H9 (cell line): ENCODE measurements at regions not wholly inside any gene's neighbourhood (a gene's known extent, or its start where the extent isn't known, plus 50 kb on each side); places are given as distances from the start of the nearest gene placed in this dataset.

Experiments used
- DNase-seq: peaks from one replicate; pipeline ENCODE4 v3.0.0-alpha.2; 2017
- H2AFZ ChIP-seq: one replicate; pipeline ENCODE4 v1.6.1; 2013; ENCODE audit warnings: mild to moderate bottlenecking, low read length, control low read depth, moderate library complexity
- H2AK5ac ChIP-seq: 2 replicates; pipeline ENCODE4 v1.6.1; 2013; ENCODE audit warnings: low read length, control low read depth, mixed read lengths; ENCODE audit not compliant: insufficient read length
- H2BK120ac ChIP-seq: one replicate; pipeline ENCODE4 v1.6.1; 2013; ENCODE audit warnings: low read depth, mild to moderate bottlenecking, low read length, control low read depth, inconsistent platforms; ENCODE audit not compliant: poor library complexity, severe bottlenecking
- H2BK12ac ChIP-seq: 2 replicates; pipeline ENCODE4 v1.6.1; 2013; ENCODE audit warnings: low read length, control low read depth, mixed read lengths, low read depth; ENCODE audit not compliant: insufficient read length
- H2BK15ac ChIP-seq: 2 replicates; pipeline ENCODE4 v1.6.1; 2013; ENCODE audit warnings: low read depth, low read length, control low read depth
- H2BK20ac ChIP-seq: one replicate; pipeline ENCODE4 v1.6.1; 2013; ENCODE audit warnings: low read depth, mild to moderate bottlenecking, low read length, control low read depth, inconsistent platforms; ENCODE audit not compliant: poor library complexity, severe bottlenecking
- H2BK5ac ChIP-seq: 2 replicates; pipeline ENCODE4 v1.6.1; 2013; ENCODE audit warnings: low read length, control low read depth, mixed read lengths; ENCODE audit not compliant: insufficient read length
- H3K14ac ChIP-seq: 2 replicates; pipeline ENCODE4 v1.6.1; 2013; ENCODE audit warnings: low read length, control low read depth; ENCODE audit not compliant: insufficient read depth
- H3K18ac ChIP-seq: 2 replicates; pipeline ENCODE4 v1.6.1; 2013; ENCODE audit warnings: low read depth, mild to moderate bottlenecking, mixed read lengths, low read length, control low read depth; ENCODE audit not compliant: insufficient read length
- H3K23ac ChIP-seq: 2 replicates; pipeline ENCODE4 v1.6.1; 2013; ENCODE audit warnings: low read length, control low read depth, mixed read lengths, low read depth; ENCODE audit not compliant: insufficient read length
- H3K23me2 ChIP-seq: 2 replicates; pipeline ENCODE4 v1.6.1; 2013; ENCODE audit warnings: low read depth, mild to moderate bottlenecking, mixed read lengths, low read length, control low read depth; ENCODE audit not compliant: insufficient read length, poor library complexity, severe bottlenecking
- H3K27ac ChIP-seq: 2 replicates; pipeline ENCODE4 v1.5.1; 2013; ENCODE audit warnings: low read length, control low read depth, mixed read lengths, low read depth; ENCODE audit not compliant: insufficient read length
- H3K27me3 ChIP-seq: 2 replicates; pipeline ENCODE4 v1.6.1; 2013; ENCODE audit warnings: low read length, control low read depth, inconsistent platforms; ENCODE audit not compliant: insufficient read depth
- H3K4ac ChIP-seq: 2 replicates; pipeline ENCODE4 v1.6.1; 2013; ENCODE audit warnings: low read depth, mild to moderate bottlenecking, control low read depth, inconsistent platforms, low read length, moderate library complexity
- H3K4me1 ChIP-seq: 2 replicates; pipeline ENCODE4 v1.6.1; 2013; ENCODE audit warnings: low read length, control low read depth, inconsistent platforms; ENCODE audit not compliant: insufficient read depth
- H3K4me2 ChIP-seq: 2 replicates; pipeline ENCODE4 v1.6.1; 2013; ENCODE audit warnings: low read length, control low read depth, mixed read lengths; ENCODE audit not compliant: insufficient read length, insufficient read depth
- H3K56ac ChIP-seq: 2 replicates; pipeline ENCODE4 v1.6.1; 2013; ENCODE audit warnings: low read depth, mild to moderate bottlenecking, mixed read lengths, low read length, control low read depth; ENCODE audit not compliant: insufficient read length
- H3K79me1 ChIP-seq: 2 replicates; pipeline ENCODE4 v1.6.1; 2013; ENCODE audit warnings: low read depth, mild to moderate bottlenecking, moderate library complexity, low read length, control low read depth, inconsistent platforms; ENCODE audit not compliant: insufficient read depth, poor library complexity, severe bottlenecking
- H3K79me2 ChIP-seq: 2 replicates; pipeline ENCODE4 v1.6.1; 2013; ENCODE audit warnings: low read length, control low read depth, inconsistent platforms; ENCODE audit not compliant: insufficient read depth
- H3K9ac ChIP-seq: 2 replicates; pipeline ENCODE4 v1.6.1; 2013; ENCODE audit warnings: low read length, control low read depth, mixed read lengths; ENCODE audit not compliant: insufficient read length; ENCODE audit errors: extremely low read depth
- H3K9me3 ChIP-seq: one replicate; pipeline ENCODE4 v1.6.1; 2013; ENCODE audit warnings: low read depth, low read length, inconsistent platforms; ENCODE audit not compliant: control insufficient read depth
- H3T11ph ChIP-seq: one replicate; pipeline ENCODE4 v1.6.1; 2013; ENCODE audit warnings: mild to moderate bottlenecking, low read length, control low read depth, inconsistent platforms
- H4K20me1 ChIP-seq: one replicate; pipeline ENCODE4 v1.6.1; 2013; ENCODE audit not compliant: control insufficient read depth, insufficient read length, insufficient read depth
- H4K5ac ChIP-seq: 2 replicates; pipeline ENCODE4 v1.6.1; 2013; ENCODE audit warnings: low read depth, mild to moderate bottlenecking, mixed read lengths, low read length, control low read depth; ENCODE audit not compliant: insufficient read length
- H4K8ac ChIP-seq: replicated peaks from 2 replicates; pipeline ENCODE4 v1.6.1; 2013; ENCODE audit warnings: low read length, control low read depth, mixed read lengths, low read depth; ENCODE audit not compliant: insufficient read length
- H4K91ac ChIP-seq: 2 replicates; pipeline ENCODE4 v1.6.1; 2013; ENCODE audit warnings: low read depth, mild to moderate bottlenecking, moderate library complexity, mixed read lengths, low read length, control low read depth; ENCODE audit not compliant: insufficient read length
- H3K27ac Mint-ChIP-seq, 3 experiments: 2 replicates in 2 of 3; 3 replicates in 1 of 3; pipeline ENCODE4 v1.8.0; 2020 to 2021; ENCODE audit warnings: mixed read lengths in 3 of 3, mild to moderate bottlenecking in 1 of 3, moderate library complexity in 1 of 3
- H3K27me3 Mint-ChIP-seq: 2 replicates; pipeline ENCODE4 v1.8.0; 2021; ENCODE audit warnings: low read depth, mild to moderate bottlenecking, moderate library complexity, mixed read lengths
- H3K36me3 Mint-ChIP-seq, 3 experiments: 2 replicates in 2 of 3; 3 replicates in 1 of 3; pipeline ENCODE4 v1.8.0; 2020 to 2021; ENCODE audit warnings: low read depth in 3 of 3, mixed read lengths in 3 of 3; ENCODE audit not compliant: insufficient read depth in 1 of 3
- H3K4me1 Mint-ChIP-seq, 2 experiments: 2 replicates each; pipeline ENCODE4 v1.8.0; 2020; ENCODE audit warnings: mixed read lengths in 2 of 2
- H3K4me3 Mint-ChIP-seq, 2 experiments: 2 replicates in 1 of 2; 3 replicates in 1 of 2; pipeline ENCODE4 v1.8.0; 2020 to 2021; ENCODE audit warnings: mild to moderate bottlenecking in 2 of 2, mixed read lengths in 2 of 2, moderate library complexity in 1 of 2
- H3K9me3 Mint-ChIP-seq, 2 experiments: 2 replicates in 1 of 2; 3 replicates in 1 of 2; pipeline ENCODE4 v1.8.0; 2020; ENCODE audit warnings: mild to moderate bottlenecking in 2 of 2, mixed read lengths in 2 of 2, moderate library complexity in 1 of 2
- WGBS: extraction: QIAGEN DNeasy Blood & Tissue Kit; methylation state at CpG from one replicate; pipeline ENCODE4 v1.1.7; 2013; ENCODE audit warnings: missing lambda C conversion rate, low lambda C conversion rate, mixed read lengths; ENCODE audit not compliant: insufficient read length; ENCODE audit errors: extremely low coverage; 5-methylcytosine and 5-hydroxymethylcytosine counted together
- TF ChIP-seq, protein P1 (sequence below): fragments of 200-600 bp; sonication (generic); conservative IDR thresholded peaks from 3 replicates; pipeline ENCODE4 v1.8.0; 2021; ENCODE audit warnings: antibody characterized with exemption, mild to moderate bottlenecking

DNA sequence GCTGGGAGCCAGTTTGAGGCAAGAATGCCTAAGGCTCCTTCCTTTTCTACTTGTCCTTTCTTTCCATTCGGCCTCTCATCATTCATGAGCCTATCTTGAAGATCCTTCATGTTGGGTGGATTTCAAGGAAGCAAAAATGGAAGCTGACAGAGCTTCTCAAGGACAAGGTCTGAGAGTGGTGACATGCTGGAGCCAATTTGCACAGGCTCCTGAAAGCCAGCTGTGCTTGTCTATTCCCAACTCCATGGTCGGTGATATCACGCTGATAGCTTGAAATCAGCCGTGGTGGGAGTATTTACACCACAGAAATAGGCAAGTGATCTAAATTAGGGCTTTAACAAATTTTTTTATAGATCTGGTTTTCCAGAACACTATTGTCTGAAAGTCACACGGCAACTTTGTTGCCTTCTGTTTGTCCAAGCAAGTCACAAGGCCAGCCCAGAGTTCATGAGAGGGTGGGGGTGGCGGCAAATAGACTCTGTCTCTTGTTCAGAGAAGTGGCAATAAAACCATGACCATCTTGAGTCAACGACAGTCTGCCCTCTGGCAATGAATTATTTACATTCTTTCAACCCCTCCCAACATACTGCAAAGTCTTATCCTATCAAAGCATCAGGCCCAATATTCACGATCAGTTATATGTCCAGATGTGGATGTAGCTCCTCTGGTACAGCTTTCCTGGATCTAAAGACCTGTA lies 49.9 kb upstream of the SLC35F5 start:
- Histone ChIP-seq H3K9me3 (no peaks in the 10 kb centered on the region), H2AFZ (no peak overlapping the region), H2AK5ac (no peak overlapping the region), H3K9ac (no peak overlapping the region), H3K23me2 (no peaks in the 10 kb centered on the region), H3K4me2 (no peak overlapping the region), H3K18ac (no peak overlapping the region), H3K56ac (no peak overlapping the region), H3K27ac (no peak overlapping the region), H4K5ac (no peak overlapping the region), H4K8ac (no peak overlapping the region), H4K91ac (no peak overlapping the region), H2BK12ac (no peak overlapping the region), H3K27me3 (no peaks in the 10 kb centered on the region), H2BK15ac (no peak overlapping the region), H3K4me1 (no peaks in the 10 kb centered on the region; the same call in 1 of the 2 replicates), H3T11ph (no peak overlapping the region), H3K79me1 (no peaks in the 10 kb centered on the region), H2BK5ac (no peak overlapping the region), H3K79me2 (no peaks in the 10 kb centered on the region), H3K4ac (no peak overlapping the region), H2BK120ac (no peak overlapping the region), H3K23ac (no peak overlapping the region), H4K20me1 (no peaks in the 10 kb centered on the region), H3K14ac (no peak overlapping the region), H2BK20ac (no peak overlapping the region)
- TF ChIP-seq, protein P1, sequence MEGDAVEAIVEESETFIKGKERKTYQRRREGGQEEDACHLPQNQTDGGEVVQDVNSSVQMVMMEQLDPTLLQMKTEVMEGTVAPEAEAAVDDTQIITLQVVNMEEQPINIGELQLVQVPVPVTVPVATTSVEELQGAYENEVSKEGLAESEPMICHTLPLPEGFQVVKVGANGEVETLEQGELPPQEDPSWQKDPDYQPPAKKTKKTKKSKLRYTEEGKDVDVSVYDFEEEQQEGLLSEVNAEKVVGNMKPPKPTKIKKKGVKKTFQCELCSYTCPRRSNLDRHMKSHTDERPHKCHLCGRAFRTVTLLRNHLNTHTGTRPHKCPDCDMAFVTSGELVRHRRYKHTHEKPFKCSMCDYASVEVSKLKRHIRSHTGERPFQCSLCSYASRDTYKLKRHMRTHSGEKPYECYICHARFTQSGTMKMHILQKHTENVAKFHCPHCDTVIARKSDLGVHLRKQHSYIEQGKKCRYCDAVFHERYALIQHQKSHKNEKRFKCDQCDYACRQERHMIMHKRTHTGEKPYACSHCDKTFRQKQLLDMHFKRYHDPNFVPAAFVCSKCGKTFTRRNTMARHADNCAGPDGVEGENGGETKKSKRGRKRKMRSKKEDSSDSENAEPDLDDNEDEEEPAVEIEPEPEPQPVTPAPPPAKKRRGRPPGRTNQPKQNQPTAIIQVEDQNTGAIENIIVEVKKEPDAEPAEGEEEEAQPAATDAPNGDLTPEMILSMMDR: no peak
- no peak overlapping the region for H3K4me3 Mint-ChIP-seq
- peaks cover 0 to 2% (median 0%) of the 10 kb centered on the region in 3 experiments; a peak in 2 of 7 replicates for H3K36me3 Mint-ChIP-seq
- peaks cover 6 to 14% of the 10 kb centered on the region in 2 experiments for H3K4me1 Mint-ChIP-seq
- WGBS: no CpG with 5 or more reads among the region's 8 CpGs
- H3K9me3 Mint-ChIP-seq: peaks cover 3 to 7% of the 10 kb centered on the region in 2 experiments; a peak in 4 of 5 replicates
- no peak overlapping the region for H3K27ac Mint-ChIP-seq
- 0 out of 2 replicates have a peak, but pooled peaks cover 2% of the 10 kb centered on the region for H3K27me3 Mint-ChIP-seq
- DNase-seq: no peak
